ENCODE measurements at regions not wholly inside any gene's neighbourhood (a gene's known extent, or its start where the extent isn't known, plus 50 kb on each side); places are given as distances from the start of the nearest gene placed in this dataset.
"Not testable (repeated sequence)": the region's sequence is repeated elsewhere in the genome, so short reads cannot be mapped to it uniquely, and the experiment has no call there.

- H3K27me3 ChIP-seq (ENCODE audit: control insufficient read depth, insufficient read depth, low read length): no peaks in the 10 kb centered on the region
- DNase-seq: no peak
- H3K9me3 ChIP-seq (ENCODE audit: control insufficient read depth, low read depth, low read length): no peaks in the 10 kb centered on the region
- no peaks in the 10 kb centered on the region for H3K36me3 ChIP-seq (ENCODE audit: control insufficient read depth, insufficient read depth, low read length)
- H3K4me1 ChIP-seq (ENCODE audit: control insufficient read depth, insufficient read depth, low read length): no peaks in the 10 kb centered on the region
- H3K4me3 ChIP-seq (ENCODE audit: low read length): no peak overlapping the region
- WGBS (ENCODE audit: insufficient coverage, low lambda C conversion rate): 80% methylated on average over 2 of the region's 3 CpGs
- H3K27ac ChIP-seq (ENCODE audit: low read length): no peak overlapping the region
These were observed 1964.5 kb upstream of the RAG2 start for GRCh38 chr11:38562562-38562961.

- no peak for DNase-seq
- H3K36me3 ChIP-seq (ENCODE audit: control insufficient read depth, insufficient read depth, low read length): no peaks in the 10 kb centered on the region
- no CpG with 5 or more reads among the region's 2 CpGs for WGBS (ENCODE audit: insufficient coverage, low lambda C conversion rate)
- H3K4me3 ChIP-seq (ENCODE audit: low read length): no peak overlapping the region
- H3K27ac ChIP-seq (ENCODE audit: low read length): no peak overlapping the region
- H3K27me3 ChIP-seq (ENCODE audit: control insufficient read depth, insufficient read depth, low read length): no peaks in the 10 kb centered on the region
- no peaks in the 10 kb centered on the region for H3K4me1 ChIP-seq (ENCODE audit: control insufficient read depth, insufficient read depth, low read length)
- no peaks in the 10 kb centered on the region for H3K9me3 ChIP-seq (ENCODE audit: control insufficient read depth, low read depth, low read length)
These were observed 1955.1 kb upstream of the RAG2 start for GRCh38 chr11:38553148-38553547.

- H3K9me3 ChIP-seq (ENCODE audit: control insufficient read depth, low read depth, low read length): no peaks in the 10 kb centered on the region
- no peaks in the 10 kb centered on the region for H3K36me3 ChIP-seq (ENCODE audit: control insufficient read depth, insufficient read depth, low read length)
- no peak overlapping the region for H3K27ac ChIP-seq (ENCODE audit: low read length)
- H3K27me3 ChIP-seq (ENCODE audit: control insufficient read depth, insufficient read depth, low read length): no peaks in the 10 kb centered on the region
- H3K4me3 ChIP-seq (ENCODE audit: low read length): no peak overlapping the region
- DNase-seq: no peak
- no peaks in the 10 kb centered on the region for H3K4me1 ChIP-seq (ENCODE audit: control insufficient read depth, insufficient read depth, low read length)
- no CpG with 5 or more reads among the region's 1 CpG for WGBS (ENCODE audit: insufficient coverage, low lambda C conversion rate)
These were observed 1949.4 kb upstream of the RAG2 start for GRCh38 chr11:38547462-38547861.

GRCh38 chr11:38543986-38544385, 1946.0 kb upstream of the RAG2 start:
- DNase-seq: no peak
- no peaks in the 10 kb centered on the region for H3K9me3 ChIP-seq (ENCODE audit: control insufficient read depth, low read depth, low read length)
- no peaks in the 10 kb centered on the region for H3K27me3 ChIP-seq (ENCODE audit: control insufficient read depth, insufficient read depth, low read length)
- WGBS (ENCODE audit: insufficient coverage, low lambda C conversion rate): no CpG with 5 or more reads among the region's 3 CpGs
- no peak overlapping the region for H3K4me3 ChIP-seq (ENCODE audit: low read length)
- H3K27ac ChIP-seq (ENCODE audit: low read length): no peak overlapping the region
- H3K4me1 ChIP-seq (ENCODE audit: control insufficient read depth, insufficient read depth, low read length): no peaks in the 10 kb centered on the region
- H3K36me3 ChIP-seq (ENCODE audit: control insufficient read depth, insufficient read depth, low read length): no peaks in the 10 kb centered on the region

- WGBS (ENCODE audit: insufficient coverage, low lambda C conversion rate): no CpG with 5 or more reads among the region's 1 CpG
- Histone ChIP-seq H3K4me3 (ENCODE audit: low read length) (no peak overlapping the region), H3K27me3 (ENCODE audit: control insufficient read depth, insufficient read depth, low read length) (no peaks in the 10 kb centered on the region), H3K4me1 (ENCODE audit: control insufficient read depth, insufficient read depth, low read length) (no peaks in the 10 kb centered on the region), H3K27ac (ENCODE audit: low read length) (no peak overlapping the region), H3K9me3 (ENCODE audit: control insufficient read depth, low read depth, low read length) (no peaks in the 10 kb centered on the region), H3K36me3 (ENCODE audit: control insufficient read depth, insufficient read depth, low read length) (no peaks in the 10 kb centered on the region)
- no peak for DNase-seq
These were observed 1945.3 kb upstream of the RAG2 start for GRCh38 chr11:38543311-38543710.

- Histone ChIP-seq H3K27me3 (ENCODE audit: control insufficient read depth, insufficient read depth, low read length) (no peaks in the 10 kb centered on the region), H3K36me3 (ENCODE audit: control insufficient read depth, insufficient read depth, low read length) (no peaks in the 10 kb centered on the region), H3K4me3 (ENCODE audit: low read length) (no peak overlapping the region), H3K4me1 (ENCODE audit: control insufficient read depth, insufficient read depth, low read length) (no peaks in the 10 kb centered on the region), H3K9me3 (ENCODE audit: control insufficient read depth, low read depth, low read length) (no peaks in the 10 kb centered on the region), H3K27ac (ENCODE audit: low read length) (no peak overlapping the region)
- 19% methylated on average over 3 of the region's 6 CpGs for WGBS (ENCODE audit: insufficient coverage, low lambda C conversion rate)
- no peak for DNase-seq
These were observed 1941.0 kb upstream of the RAG2 start for GRCh38 chr11:38538866-38539680.

- peaks cover 3% of the 10 kb centered on the region for H3K9me3 ChIP-seq (ENCODE audit: control insufficient read depth, low read depth, low read length)
- no peaks in the 10 kb centered on the region for H3K4me1 ChIP-seq (ENCODE audit: control insufficient read depth, insufficient read depth, low read length)
- no peak overlapping the region for H3K27ac ChIP-seq (ENCODE audit: low read length)
- no peaks in the 10 kb centered on the region for H3K36me3 ChIP-seq (ENCODE audit: control insufficient read depth, insufficient read depth, low read length)
- no CpG with 5 or more reads among the region's 2 CpGs for WGBS (ENCODE audit: insufficient coverage, low lambda C conversion rate)
- no peak overlapping the region for H3K4me3 ChIP-seq (ENCODE audit: low read length)
- DNase-seq: no peak
- H3K27me3 ChIP-seq (ENCODE audit: control insufficient read depth, insufficient read depth, low read length): no peaks in the 10 kb centered on the region
These were observed 1932.2 kb upstream of the RAG2 start for GRCh38 chr11:38530226-38530625.

GRCh38 chr11:38524945-38525344, 1926.9 kb upstream of the RAG2 start:
- Histone ChIP-seq H3K9me3 (ENCODE audit: control insufficient read depth, low read depth, low read length) (peaks cover 3% of the 10 kb centered on the region), H3K4me3 (ENCODE audit: low read length) (no peak overlapping the region), H3K4me1 (ENCODE audit: control insufficient read depth, insufficient read depth, low read length) (no peaks in the 10 kb centered on the region), H3K27me3 (ENCODE audit: control insufficient read depth, insufficient read depth, low read length) (no peaks in the 10 kb centered on the region), H3K36me3 (ENCODE audit: control insufficient read depth, insufficient read depth, low read length) (no peaks in the 10 kb centered on the region), H3K27ac (ENCODE audit: low read length) (no peak overlapping the region)
- DNase-seq: no peak
- 83% methylated on average over 1 of the region's 1 CpG for WGBS (ENCODE audit: insufficient coverage, low lambda C conversion rate)

GRCh38 chr11:38517991-38518390, 1920.0 kb upstream of the RAG2 start:
- Histone ChIP-seq H3K9me3 (ENCODE audit: control insufficient read depth, low read depth, low read length) (no peaks in the 10 kb centered on the region), H3K4me3 (ENCODE audit: low read length) (no peak overlapping the region), H3K36me3 (ENCODE audit: control insufficient read depth, insufficient read depth, low read length) (no peaks in the 10 kb centered on the region), H3K27ac (ENCODE audit: low read length) (no peak overlapping the region), H3K4me1 (ENCODE audit: control insufficient read depth, insufficient read depth, low read length) (no peaks in the 10 kb centered on the region), H3K27me3 (ENCODE audit: control insufficient read depth, insufficient read depth, low read length) (no peaks in the 10 kb centered on the region)
- 60% methylated on average over 1 of the region's 5 CpGs for WGBS (ENCODE audit: insufficient coverage, low lambda C conversion rate)
- no peak for DNase-seq

- not testable (repeated sequence) for H3K36me3 ChIP-seq (ENCODE audit: control insufficient read depth, insufficient read depth, low read length); H3K4me3 ChIP-seq (ENCODE audit: low read length)
These were observed 1914.8 kb upstream of the RAG2 start for GRCh38 chr11:38512830-38513229.

GRCh38 chr11:38510041-38510440, 1912.0 kb upstream of the RAG2 start:
- no CpG with 5 or more reads among the region's 2 CpGs for WGBS (ENCODE audit: insufficient coverage, low lambda C conversion rate)
- H3K4me1 ChIP-seq (ENCODE audit: control insufficient read depth, insufficient read depth, low read length): no peaks in the 10 kb centered on the region

More at GRCh38 chr11:38512830-38513229, 1914.8 kb upstream of the RAG2 start:
- H3K27me3 ChIP-seq (ENCODE audit: control insufficient read depth, insufficient read depth, low read length); DNase-seq; H3K4me1 ChIP-seq (ENCODE audit: control insufficient read depth, insufficient read depth, low read length); H3K9me3 ChIP-seq (ENCODE audit: control insufficient read depth, low read depth, low read length); H3K27ac ChIP-seq (ENCODE audit: low read length): not testable (repeated sequence)
- no CpG with 5 or more reads among the region's 3 CpGs for WGBS (ENCODE audit: insufficient coverage, low lambda C conversion rate)

More at GRCh38 chr11:38510041-38510440, 1912.0 kb upstream of the RAG2 start:
- no peaks in the 10 kb centered on the region for H3K9me3 ChIP-seq (ENCODE audit: control insufficient read depth, low read depth, low read length)
- no peaks in the 10 kb centered on the region for H3K36me3 ChIP-seq (ENCODE audit: control insufficient read depth, insufficient read depth, low read length)
- H3K27ac ChIP-seq (ENCODE audit: low read length): no peak overlapping the region
- no peaks in the 10 kb centered on the region for H3K27me3 ChIP-seq (ENCODE audit: control insufficient read depth, insufficient read depth, low read length)
- DNase-seq: no peak
- no peak overlapping the region for H3K4me3 ChIP-seq (ENCODE audit: low read length)
